SK-N-SH treated with all-trans-retinoic acid at 6 μM for 48 hours (cell line): ENCODE measurements at regions not wholly inside any gene's neighbourhood (a gene's known extent, or its start where the extent isn't known, plus 50 kb on each side); places are given as distances from the start of the nearest gene placed in this dataset.

ENCODE experiments used
- CSDC2 ChIP-seq: fragments of 250-450 bp; sonication (Bioruptor Pico); IDR thresholded peaks from 2 replicates; pipeline ENCODE4 v1.5.0; 2020; ENCODE audit warnings: mild to moderate bottlenecking, moderate library complexity
- ESRRG ChIP-seq: fragments of 250-450 bp; sonication (Bioruptor Pico); IDR thresholded peaks from 2 replicates; pipeline ENCODE4 v1.6.1; 2021; ENCODE audit warnings: mild to moderate bottlenecking
- GLIS3 ChIP-seq: fragments of 250-450 bp; sonication (Bioruptor Pico); IDR thresholded peaks from 2 replicates; pipeline ENCODE4 v1.5.0; 2020; ENCODE audit warnings: mild to moderate bottlenecking, moderate library complexity
- ISL1 ChIP-seq: fragments of 250-450 bp; sonication (Bioruptor Pico); IDR thresholded peaks from 2 replicates; pipeline ENCODE4 v2.1.2; 2022; ENCODE audit warnings: mild to moderate bottlenecking, moderate library complexity
- OSR1 ChIP-seq: fragments of 250-450 bp; sonication (Bioruptor Pico); IDR thresholded peaks from 2 replicates; pipeline ENCODE4 v1.8.0; 2022; ENCODE audit warnings: moderate library complexity, mild to moderate bottlenecking, inconsistent platforms
- PATZ1 ChIP-seq: fragments of 250-450 bp; sonication (Bioruptor Pico); IDR thresholded peaks from 2 replicates; pipeline ENCODE4 v1.8.0; 2020; ENCODE audit warnings: mild to moderate bottlenecking, moderate library complexity, borderline replicate concordance
- POU6F1 ChIP-seq: fragments of 250-450 bp; sonication (Bioruptor Pico); IDR thresholded peaks from 2 replicates; pipeline ENCODE4 v1.8.0; 2021; ENCODE audit warnings: low read depth, mild to moderate bottlenecking, moderate library complexity, borderline replicate concordance
- RARB ChIP-seq: fragments of 250-450 bp; sonication (Bioruptor Pico); IDR thresholded peaks from 2 replicates; pipeline ENCODE4 v1.8.0; 2021; ENCODE audit warnings: mild to moderate bottlenecking, moderate library complexity
- TCF4 ChIP-seq: fragments of 250-450 bp; sonication (Bioruptor Pico); IDR thresholded peaks from 2 replicates; pipeline ENCODE4 v1.8.0; 2021; ENCODE audit warnings: mild to moderate bottlenecking, moderate library complexity, borderline replicate concordance
- ZC3H10 ChIP-seq: fragments of 250-450 bp; sonication (Bioruptor Pico); IDR thresholded peaks from 2 replicates; pipeline ENCODE4 v1.5.1; 2021; ENCODE audit warnings: mild to moderate bottlenecking, moderate library complexity
- ZFP3 ChIP-seq: fragments of 250-450 bp; sonication (Bioruptor Pico); IDR thresholded peaks from 2 replicates; pipeline ENCODE4 v1.5.0; 2020; ENCODE audit warnings: mild to moderate bottlenecking, moderate library complexity
- ZNF70 ChIP-seq: fragments of 450-650 bp; formaldehyde crosslinking; IDR thresholded peaks from 2 replicates; pipeline ENCODE4 v1.5.0; 2020; ENCODE audit warnings: mild to moderate bottlenecking, moderate library complexity
- ZNF8 ChIP-seq: fragments of 450-650 bp; formaldehyde crosslinking; IDR thresholded peaks from 2 replicates; pipeline ENCODE4 v1.5.0; 2020; ENCODE audit warnings: mild to moderate bottlenecking, moderate library complexity

GRCh38 chr13:33392794-33393405, 107.3 kb upstream of the STARD13 start:
- TF ChIP-seq ISL1 (CRISPR knock-in tag) (no peak), ZC3H10 (CRISPR knock-in tag) (no peak), ZFP3 (CRISPR knock-in tag) (no peak), CSDC2 (CRISPR knock-in tag) (no peak), POU6F1 (CRISPR knock-in tag) (no peak), RARB (CRISPR knock-in tag) (no peak), ZNF70 (no peak), OSR1 (CRISPR knock-in tag) (no peak), ESRRG (CRISPR knock-in tag) (no peak), TCF4 (CRISPR knock-in tag) (no peak), GLIS3 (CRISPR knock-in tag) (no peak), PATZ1 (CRISPR knock-in tag) (no peak), ZNF8 (no peak)
